SU-DHL-6 (cell line): ENCODE measurements at regions not wholly inside any gene's neighbourhood (a gene's known extent, or its start where the extent isn't known, plus 50 kb on each side); places are given as distances from the start of the nearest gene placed in this dataset.

Source experiments
- H2AFZ ChIP-seq: fragments of 200-600 bp; sonication (generic); 2 replicates; pipeline ENCODE4 v1.6.1; 2014; ENCODE audit warnings: low read depth, mild to moderate bottlenecking, moderate library complexity, mixed read lengths, antibody characterized with exemption, low read length; ENCODE audit not compliant: severe bottlenecking
- H3F3A ChIP-seq: fragments of 200-600 bp; shearing (Covaris generic); 2 replicates; pipeline ENCODE4 v1.6.0; 2016; ENCODE audit warnings: antibody characterized with exemption, mild to moderate bottlenecking; ENCODE audit not compliant: insufficient read depth
- H3K27ac ChIP-seq: fragments of 200-600 bp; sonication (generic); 2 replicates; pipeline ENCODE4 v1.5.1; 2016; ENCODE audit warnings: low read depth, mild to moderate bottlenecking, low read length, moderate library complexity, mixed read lengths
- H3K27me3 ChIP-seq: fragments of 200-600 bp; sonication (generic), shearing (Covaris generic); 2 replicates; pipeline ENCODE4 v1.6.0; 2014; ENCODE audit warnings: mild to moderate bottlenecking, low read length
- H3K36me3 ChIP-seq: fragments of 200-600 bp; sonication (generic); 2 replicates; pipeline ENCODE4 v1.6.1; 2014; ENCODE audit warnings: mild to moderate bottlenecking, low read length, mixed read lengths
- H3K4me2 ChIP-seq: fragments of 300-600, 200-600 bp; shearing (Covaris generic), sonication (generic); 2 replicates; pipeline ENCODE4 v1.6.0; 2014; ENCODE audit warnings: low read length, low read depth, mild to moderate bottlenecking; ENCODE audit not compliant: poor library complexity, severe bottlenecking
- H3K4me3 ChIP-seq: fragments of 200-600 bp; sonication (generic); 2 replicates; pipeline ENCODE4 v1.5.1; 2014; ENCODE audit warnings: antibody characterized with exemption, low read length, mild to moderate bottlenecking, mixed read lengths; ENCODE audit not compliant: insufficient read depth, poor library complexity, severe bottlenecking
- H3K79me2 ChIP-seq: fragments of 200-600 bp; sonication (generic); 2 replicates; pipeline ENCODE4 v1.6.1; 2014; ENCODE audit warnings: mild to moderate bottlenecking, low read length, moderate library complexity; ENCODE audit not compliant: insufficient read depth
- H3K9ac ChIP-seq: fragments of 200-600 bp; sonication (generic); 2 replicates; pipeline ENCODE4 v1.7.0; 2014; ENCODE audit warnings: mild to moderate bottlenecking, low read length
- H3K9me2 ChIP-seq: fragments of 200-600 bp; sonication (generic); replicated peaks from 2 replicates; pipeline ENCODE4 v1.6.1; 2014; ENCODE audit warnings: low read length; ENCODE audit not compliant: insufficient read depth
- H3K9me3 ChIP-seq: fragments of 200-600 bp; sonication (generic); 2 replicates; pipeline ENCODE4 v1.6.1; 2014; ENCODE audit warnings: low read length, mixed read lengths; ENCODE audit not compliant: insufficient read depth
- H4K20me1 ChIP-seq: fragments of 200-600 bp; sonication (generic); 2 replicates; pipeline ENCODE4 v1.6.1; 2014; ENCODE audit warnings: low read depth, mild to moderate bottlenecking, antibody characterized with exemption, low read length, moderate library complexity, mixed read lengths
- CTCF ChIP-seq: fragments of 200-600 bp; sonication (generic); IDR thresholded peaks from one replicate; pipeline ENCODE4 v1.5.1; 2017; ENCODE audit warnings: antibody characterized with exemption, mild to moderate bottlenecking, low read length, moderate library complexity; ENCODE audit not compliant: insufficient read depth, poor library complexity, severe bottlenecking
- EZH2phosphoT487 ChIP-seq: fragments of 200-600 bp; sonication (generic), shearing (Covaris generic); conservative IDR thresholded peaks from 2 replicates; pipeline ENCODE4 v1.6.1; 2018; ENCODE audit warnings: mild to moderate bottlenecking, antibody characterized with exemption, low read length, moderate library complexity, mixed read lengths

- Histone ChIP-seq H4K20me1 (no peaks in the 10 kb centered on the region), H3K36me3 (no peaks in the 10 kb centered on the region), H3K27ac (no peak overlapping the region), H3K4me3 (no peak overlapping the region), H2AFZ (no peak overlapping the region), H3K4me2 (no peak overlapping the region), H3F3A (no peaks in the 10 kb centered on the region), H3K27me3 (no peaks in the 10 kb centered on the region), H3K9me3 (no peaks in the 10 kb centered on the region), H3K79me2 (no peaks in the 10 kb centered on the region), H3K9me2 (no peaks in the 10 kb centered on the region), H3K9ac (no peak overlapping the region)
- TF ChIP-seq CTCF (no peak), EZH2phosphoT487 (no peak)
These were observed 462.6 kb upstream of the MGMT start for GRCh38 chr10:129004398-129004797.

- Histone ChIP-seq H3K27ac (no peak overlapping the region), H3K4me2 (no peak overlapping the region), H3K4me3 (no peak overlapping the region), H3F3A (no peaks in the 10 kb centered on the region), H3K9me2 (no peaks in the 10 kb centered on the region), H3K36me3 (no peaks in the 10 kb centered on the region), H3K9me3 (no peaks in the 10 kb centered on the region), H4K20me1 (no peaks in the 10 kb centered on the region), H3K27me3 (no peaks in the 10 kb centered on the region), H3K9ac (no peak overlapping the region), H2AFZ (no peak overlapping the region), H3K79me2 (no peaks in the 10 kb centered on the region)
- TF ChIP-seq CTCF (no peak), EZH2phosphoT487 (no peak)
These were observed 462.0 kb upstream of the MGMT start for GRCh38 chr10:129005080-129005479.

- no peak overlapping the region for H3K9ac ChIP-seq
- no peaks in the 10 kb centered on the region for H3K27me3 ChIP-seq
- no peak overlapping the region for H3K4me2 ChIP-seq
- H3K79me2 ChIP-seq, result no peaks in the 10 kb centered on the region
- no peaks in the 10 kb centered on the region for H3F3A ChIP-seq
- no peaks in the 10 kb centered on the region for H3K9me3 ChIP-seq
- H3K27ac ChIP-seq, result no peak overlapping the region
- no peaks in the 10 kb centered on the region for H3K36me3 ChIP-seq
- H4K20me1 ChIP-seq, result no peaks in the 10 kb centered on the region
- H3K4me3 ChIP-seq, result no peak overlapping the region
- no peak overlapping the region for H2AFZ ChIP-seq
- no peak for TF ChIP-seq CTCF
- TF ChIP-seq EZH2phosphoT487, result no peak
- no peaks in the 10 kb centered on the region for H3K9me2 ChIP-seq
These were observed 461.2 kb upstream of the MGMT start for GRCh38 chr10:129005804-129006203.
